Erythroblast (primary cell): ENCODE measurements at regions not wholly inside any gene's neighbourhood (a gene's known extent, or its start where the extent isn't known, plus 50 kb on each side); places are given as distances from the start of the nearest gene placed in this dataset.

Experiments used
- GATA1 ChIP-seq: IDR thresholded peaks from 2 replicates; pipeline ENCODE4 v1.6.1; 2011; ENCODE audit warnings: low read depth, mild to moderate bottlenecking, control low read depth, low read length, moderate library complexity
- POLR2A ChIP-seq: IDR thresholded peaks from 2 replicates; pipeline ENCODE4 v1.6.1; 2011; ENCODE audit warnings: mild to moderate bottlenecking, low read length

GRCh38 chr13:110811008-110811720 lies 97.7 kb downstream of the ING1 start:
- TF ChIP-seq POLR2A, result no peak
- TF ChIP-seq GATA1, result no peak
